GM12878 (cell line): ENCODE measurements at regions not wholly inside any gene's neighbourhood (a gene's known extent, or its start where the extent isn't known, plus 50 kb on each side); places are given as distances from the start of the nearest gene placed in this dataset.

Experiments used
- ATAC-seq: fragments of 200-7000 bp; cut with Tn5 transposase; 3 replicates; pipeline ENCODE4 v1.9.1; 2020; ENCODE audit warnings: mild to moderate bottlenecking, moderate library complexity
- BruUV-seq: library from RNA; stranded (reverse); fragments of 400-500 nt; replicated peaks from 2 replicates; lab custom pipeline; 2021; lab: Mats Ljungman, UMichigan
- CTCF ChIA-PET: fragments of 300-600 bp; sonication (Branson Sonifier 250); formaldehyde crosslinking; extraction: SDS; loops from one replicate; lab custom pipeline; 2021; ENCODE audit warnings: inconsistent platforms; lab: Yijun Ruan, JAX
- POLR2A ChIA-PET: fragments of 350-600 bp; formaldehyde crosslinking; extraction: SDS; loops from one replicate; lab custom pipeline; 2021; ENCODE audit warnings: inconsistent platforms; lab: Charles Lee
- RAD21 ChIA-PET: fragments of 300-600 bp; sonication (Branson Sonifier 250); formaldehyde crosslinking; loops from one replicate; lab custom pipeline; 2023; ENCODE audit warnings: antibody characterized with exemption; ENCODE audit not compliant: unreplicated experiment; lab: Charles Lee
- SMC1A ChIA-PET: fragments of 300-600 bp; sonication (Branson Sonifier 250); formaldehyde crosslinking; loops from one replicate; lab custom pipeline; 2023; ENCODE audit not compliant: unreplicated experiment, uncharacterized antibody; lab: Charles Lee
- DNase-seq: peaks from one replicate; pipeline ENCODE4 v3.0.0-alpha.2; 2011; ENCODE audit warnings: low read depth, low spot score
- FAIRE-seq: peaks from 3 replicates; lab custom pipeline; 2011; peaks lifted over from hg19 to GRCh38; lab: Jason Lieb, UNC
- H2AFZ ChIP-seq: 2 replicates; pipeline ENCODE4 v1.6.0; 2011; ENCODE audit warnings: low read depth, low read length, control low read depth; ENCODE audit not compliant: control insufficient read depth
- H3K27ac ChIP-seq: 2 replicates; pipeline ENCODE4 v1.5.1; 2011; ENCODE audit warnings: control low read depth; ENCODE audit not compliant: control insufficient read depth, insufficient read depth
- H3K27me3 ChIP-seq, 2 experiments: replicated peaks in 1 of 2; 2 replicates each; pipeline versions ENCODE4 v1.6.0 to v1.6.1; 2011; ENCODE audit warnings: low read length in 1 of 2; ENCODE audit not compliant: control insufficient read depth in 2 of 2, insufficient read depth in 2 of 2
- H3K36me3 ChIP-seq, 2 experiments: 2 replicates each; pipeline ENCODE4 v1.5.1; 2011; ENCODE audit warnings: low read length in 1 of 2; ENCODE audit not compliant: control insufficient read depth in 2 of 2, insufficient read depth in 2 of 2
- H3K4me1 ChIP-seq: 2 replicates; pipeline ENCODE4 v1.6.1; 2011; ENCODE audit warnings: mild to moderate bottlenecking, low read length, moderate library complexity, mixed read lengths; ENCODE audit not compliant: control insufficient read depth, insufficient read depth
- H3K4me2 ChIP-seq: 2 replicates; pipeline ENCODE4 v1.6.0; 2011; ENCODE audit warnings: control low read depth; ENCODE audit not compliant: control insufficient read depth, insufficient read depth
- H3K4me3 ChIP-seq: fragments of 200-600 bp; sonication (generic); 2 replicates; pipeline ENCODE4 v1.5.1; 2016
- H3K79me2 ChIP-seq: 2 replicates; pipeline ENCODE4 v1.6.0; 2011; ENCODE audit warnings: low read length; ENCODE audit not compliant: control insufficient read depth, insufficient read depth
- H3K9ac ChIP-seq: 2 replicates; pipeline ENCODE4 v1.8.0; 2011; ENCODE audit warnings: low read length, control low read depth, mixed read lengths; ENCODE audit not compliant: control insufficient read depth, insufficient read depth
- H3K9me3 ChIP-seq: replicated peaks from 3 replicates; pipeline ENCODE4 v1.5.1; 2011; ENCODE audit warnings: mild to moderate bottlenecking, low read length; ENCODE audit not compliant: control insufficient read depth, insufficient read depth
- H4K20me1 ChIP-seq: 2 replicates; pipeline ENCODE4 v1.6.0; 2011; ENCODE audit not compliant: control insufficient read depth, insufficient read depth
- CBFB ChIP-seq: IDR thresholded peaks from 2 replicates; pipeline ENCODE4 v1.6.1; 2016; ENCODE audit warnings: antibody characterized with exemption, low read depth
- DPF2 ChIP-seq: fragments of 450-650 bp; IDR thresholded peaks from 2 replicates; pipeline ENCODE4 v1.6.1; 2017; ENCODE audit warnings: mild to moderate bottlenecking
- EED ChIP-seq: sonication (generic); IDR thresholded peaks from 2 replicates; pipeline ENCODE4 v1.6.1; 2016; ENCODE audit warnings: antibody characterized with exemption, low read depth
- HDAC2 ChIP-seq: fragments of 200-600 bp; sonication (generic); IDR thresholded peaks from 2 replicates; pipeline ENCODE4 v1.6.1; 2017
- HDGF ChIP-seq: fragments of 450-650 bp; IDR thresholded peaks from 2 replicates; pipeline ENCODE4 v1.6.1; 2016; ENCODE audit warnings: antibody characterized with exemption
- MEF2B ChIP-seq: fragments of 450-650 bp; IDR thresholded peaks from 2 replicates; pipeline ENCODE4 v1.6.1; 2018; ENCODE audit warnings: mild to moderate bottlenecking, moderate library complexity; ENCODE audit not compliant: partially characterized antibody, poor library complexity, severe bottlenecking
- PBX3 ChIP-seq: IDR thresholded peaks from 2 replicates; pipeline ENCODE4 v1.6.1; 2011; ENCODE audit warnings: mild to moderate bottlenecking, low read depth, low read length, moderate library complexity; ENCODE audit not compliant: insufficient replicate concordance
- POU2F2 ChIP-seq: IDR thresholded peaks from 3 replicates; pipeline ENCODE4 v1.6.1; 2011; ENCODE audit warnings: low read depth, mild to moderate bottlenecking, low read length, borderline replicate concordance
- SMARCA5 ChIP-seq: fragments of 450-650 bp; IDR thresholded peaks from 2 replicates; pipeline ENCODE4 v1.6.1; 2017; ENCODE audit warnings: mild to moderate bottlenecking
- SPI1 ChIP-seq: IDR thresholded peaks from 2 replicates; pipeline ENCODE4 v1.6.1; 2011; ENCODE audit warnings: low read depth, mild to moderate bottlenecking, low read length, moderate library complexity, borderline replicate concordance; ENCODE audit not compliant: insufficient read depth
- SUZ12 ChIP-seq: fragments of 200-600 bp; sonication (generic); IDR thresholded peaks from one replicate; pipeline ENCODE4 v1.6.1; 2018; ENCODE audit warnings: antibody characterized with exemption, mild to moderate bottlenecking; ENCODE audit not compliant: unreplicated experiment
- ZNF24 ChIP-seq: fragments of 450-650 bp; IDR thresholded peaks from 2 replicates; pipeline ENCODE4 v1.6.1; 2017; ENCODE audit warnings: antibody characterized with exemption, mild to moderate bottlenecking
- WGBS: methylation state at CpG from one replicate; pipeline ENCODE4 v1.1.6; 2016; ENCODE audit warnings: low lambda C conversion rate; ENCODE audit not compliant: insufficient replicate concordance, insufficient coverage; ENCODE audit errors: missing lambda C conversion rate; 5-methylcytosine and 5-hydroxymethylcytosine counted together
- in situ Hi-C: fragments of 300-500 bp; cut with MboI; formaldehyde crosslinking; loops from 9 replicates; pipeline ENCODE4 v1.14.3; 2018; ENCODE audit warnings: mixed read lengths
- intact Hi-C: fragments of 100-400 bp; cut with micrococcal nuclease; formaldehyde crosslinking; loops from one replicate; pipeline ENCODE4 v1.14.2; 2022; ENCODE audit not compliant: unreplicated experiment
- TF ChIP-seq, protein P1 (sequence below): fragments of 450-650 bp; IDR thresholded peaks from 2 replicates; pipeline ENCODE4 v1.6.1; 2016; ENCODE audit warnings: mild to moderate bottlenecking
- TF ChIP-seq, protein P2 (sequence below): fragments of 450-650 bp; conservative IDR thresholded peaks from 2 replicates; pipeline ENCODE4 v1.6.1; 2017; ENCODE audit warnings: mild to moderate bottlenecking, moderate library complexity

DNA sequence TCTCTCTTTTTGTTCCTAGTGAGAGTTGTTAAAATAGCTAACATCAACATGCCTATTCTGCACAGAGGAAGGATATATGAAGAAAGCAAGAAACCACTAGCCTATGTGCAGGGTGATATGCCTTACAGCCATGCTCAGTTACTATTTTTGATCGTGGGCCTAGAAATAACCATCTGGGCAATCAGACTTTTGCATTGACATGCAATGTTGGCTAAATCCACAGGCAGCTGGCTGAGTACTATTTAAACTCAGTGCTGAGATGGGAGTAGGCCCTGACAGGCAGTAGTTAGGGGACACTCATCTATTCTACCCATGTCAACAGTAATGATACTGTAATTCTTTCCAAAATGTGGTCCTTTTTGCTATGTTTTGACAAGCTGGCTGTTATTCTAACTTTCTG lies 89.6 kb downstream of the HDGFL1 start:
- CTCF ChIA-PET: interaction anchor here (0.8 kb wide), 1 partner anchor 78 kb away, joined by 3 read pairs; no protein-coding TSS in a partner anchor
- Histone ChIP-seq H3K27ac (no peak overlapping the region), H3K4me1 (no peaks in the 10 kb centered on the region), H3K79me2 (no peaks in the 10 kb centered on the region), H3K4me3 (no peak overlapping the region), H3K9me3 (no peaks in the 10 kb centered on the region), H3K27me3 (no peaks in the 10 kb centered on the region), H3K4me2 (no peak overlapping the region), H3K9ac (no peak overlapping the region), H4K20me1 (no peaks in the 10 kb centered on the region), H3K36me3 (no peaks in the 10 kb centered on the region), H2AFZ (no peak overlapping the region)
- SMC1A ChIA-PET: interaction anchor here (1.4 kb wide), 1 partner anchor 183 kb away, joined by 3 read pairs; no protein-coding TSS in a partner anchor
- intact Hi-C loops (no loop called here), in situ Hi-C loops (no loop called here)
- DNase-seq (no peak), ATAC-seq (no peak), FAIRE-seq (no peak)
- 0% methylated on average over 1 of the region's 1 CpG for WGBS
- BruUV-seq: no TSS peak
- RAD21 ChIA-PET: no interaction called here
- TF ChIP-seq CBFB: no peak
- peak; percentile 15 for TF ChIP-seq MEF2B
- no peak for TF ChIP-seq HDGF
- POLR2A ChIA-PET: interaction anchor here (0.5 to 0.6 kb wide), 2 partner anchors 605 to 823 kb away, joined by 3 to 5 read pairs; no protein-coding TSS in a partner anchor

- ATAC-seq (no peak), FAIRE-seq (no peak), DNase-seq (no peak)
- Histone ChIP-seq H3K9me3 (no peaks in the 10 kb centered on the region), H2AFZ (no peak overlapping the region), H3K27ac (no peak overlapping the region), H3K79me2 (no peaks in the 10 kb centered on the region), H3K4me3 (no peak overlapping the region), H3K4me2 (no peak overlapping the region), H3K36me3 (no peaks in the 10 kb centered on the region), H4K20me1 (no peaks in the 10 kb centered on the region), H3K27me3 (no peaks in the 10 kb centered on the region), H3K4me1 (no peaks in the 10 kb centered on the region), H3K9ac (no peak overlapping the region)
- BruUV-seq: no TSS peak
- ChIA-PET POLR2A (no interaction called here), SMC1A (interaction anchor here (1.5 kb wide), 1 partner anchor 49 kb away, joined by 3 read pairs; no protein-coding TSS in a partner anchor), RAD21 (no interaction called here), CTCF (interaction anchor here (0.7 kb wide), 1 partner anchor 138 kb away, joined by 3 read pairs; no protein-coding TSS in a partner anchor)
- WGBS: 37% methylated on average over 2 of the region's 2 CpGs
- in situ Hi-C loops (no loop called here), intact Hi-C loops (no loop called here)
- no peak for TF ChIP-seq ZNF24
- TF ChIP-seq DPF2: no peak
- TF ChIP-seq SUZ12: no peak
- TF ChIP-seq POU2F2: no peak
- TF ChIP-seq EED: no peak
- TF ChIP-seq SPI1: no peak
- no peak for TF ChIP-seq PBX3
- TF ChIP-seq, protein P1, sequence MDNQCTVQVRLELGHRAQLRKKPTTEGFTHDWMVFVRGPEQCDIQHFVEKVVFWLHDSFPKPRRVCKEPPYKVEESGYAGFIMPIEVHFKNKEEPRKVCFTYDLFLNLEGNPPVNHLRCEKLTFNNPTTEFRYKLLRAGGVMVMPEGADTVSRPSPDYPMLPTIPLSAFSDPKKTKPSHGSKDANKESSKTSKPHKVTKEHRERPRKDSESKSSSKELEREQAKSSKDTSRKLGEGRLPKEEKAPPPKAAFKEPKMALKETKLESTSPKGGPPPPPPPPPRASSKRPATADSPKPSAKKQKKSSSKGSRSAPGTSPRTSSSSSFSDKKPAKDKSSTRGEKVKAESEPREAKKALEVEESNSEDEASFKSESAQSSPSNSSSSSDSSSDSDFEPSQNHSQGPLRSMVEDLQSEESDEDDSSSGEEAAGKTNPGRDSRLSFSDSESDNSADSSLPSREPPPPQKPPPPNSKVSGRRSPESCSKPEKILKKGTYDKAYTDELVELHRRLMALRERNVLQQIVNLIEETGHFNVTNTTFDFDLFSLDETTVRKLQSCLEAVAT: no peak
- TF ChIP-seq SMARCA5: no peak
- TF ChIP-seq, protein P2, sequence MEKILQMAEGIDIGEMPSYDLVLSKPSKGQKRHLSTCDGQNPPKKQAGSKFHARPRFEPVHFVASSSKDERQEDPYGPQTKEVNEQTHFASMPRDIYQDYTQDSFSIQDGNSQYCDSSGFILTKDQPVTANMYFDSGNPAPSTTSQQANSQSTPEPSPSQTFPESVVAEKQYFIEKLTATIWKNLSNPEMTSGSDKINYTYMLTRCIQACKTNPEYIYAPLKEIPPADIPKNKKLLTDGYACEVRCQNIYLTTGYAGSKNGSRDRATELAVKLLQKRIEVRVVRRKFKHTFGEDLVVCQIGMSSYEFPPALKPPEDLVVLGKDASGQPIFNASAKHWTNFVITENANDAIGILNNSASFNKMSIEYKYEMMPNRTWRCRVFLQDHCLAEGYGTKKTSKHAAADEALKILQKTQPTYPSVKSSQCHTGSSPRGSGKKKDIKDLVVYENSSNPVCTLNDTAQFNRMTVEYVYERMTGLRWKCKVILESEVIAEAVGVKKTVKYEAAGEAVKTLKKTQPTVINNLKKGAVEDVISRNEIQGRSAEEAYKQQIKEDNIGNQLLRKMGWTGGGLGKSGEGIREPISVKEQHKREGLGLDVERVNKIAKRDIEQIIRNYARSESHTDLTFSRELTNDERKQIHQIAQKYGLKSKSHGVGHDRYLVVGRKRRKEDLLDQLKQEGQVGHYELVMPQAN: no peak
- no peak for TF ChIP-seq HDAC2
Observed at GRCh38 chr6:22664968-22665367, 95.6 kb downstream of the HDGFL1 start.
